Uterus (tissue), 2 donors: ENCODE measurements at regions not wholly inside any gene's neighbourhood (a gene's known extent, or its start where the extent isn't known, plus 50 kb on each side); places are given as distances from the start of the nearest gene placed in this dataset.

Experiments used
- POLR2A ChIP-seq, 2 donors: fragments of 450-650 bp; IDR thresholded peaks; one replicate each; pipeline ENCODE4 v1.6.1; 2016; ENCODE audit warnings: antibody characterized with exemption in 2 of 2, mild to moderate bottlenecking in 1 of 2, moderate library complexity in 1 of 2
- TF ChIP-seq, protein P1 (sequence below), 4 experiments: fragments of 200-600 bp in 2 of 4; fragments of 450-650 bp in 2 of 4; sonication (generic) in 2 of 4; IDR thresholded peaks; one replicate each; pipeline ENCODE4 v1.5.1; 2016 to 2019; ENCODE audit warnings: antibody characterized with exemption in 4 of 4, mild to moderate bottlenecking in 2 of 4, moderate library complexity in 1 of 4

DNA sequence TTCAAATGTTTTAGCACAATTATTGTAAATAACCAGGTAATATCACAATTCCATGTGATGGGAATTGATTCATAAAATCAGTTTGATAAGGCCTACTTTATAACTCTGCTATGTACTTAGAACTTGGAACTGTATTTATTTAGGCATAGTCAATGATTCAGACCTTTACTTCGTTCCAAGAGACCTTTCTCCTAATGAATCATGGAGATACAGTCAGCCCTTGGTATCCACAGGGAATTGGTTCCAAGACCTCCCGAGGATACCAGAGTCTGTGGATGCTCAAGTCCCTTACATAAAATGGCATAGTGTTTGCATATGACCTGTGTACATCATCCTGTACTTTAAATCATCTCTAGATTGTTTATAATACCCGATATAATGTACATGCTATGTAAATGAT lies 60.8 kb upstream of the UMPS start:
- no peak for TF ChIP-seq POLR2A (IDR thresholded peaks at IDR 0.05)
- TF ChIP-seq, protein P1, sequence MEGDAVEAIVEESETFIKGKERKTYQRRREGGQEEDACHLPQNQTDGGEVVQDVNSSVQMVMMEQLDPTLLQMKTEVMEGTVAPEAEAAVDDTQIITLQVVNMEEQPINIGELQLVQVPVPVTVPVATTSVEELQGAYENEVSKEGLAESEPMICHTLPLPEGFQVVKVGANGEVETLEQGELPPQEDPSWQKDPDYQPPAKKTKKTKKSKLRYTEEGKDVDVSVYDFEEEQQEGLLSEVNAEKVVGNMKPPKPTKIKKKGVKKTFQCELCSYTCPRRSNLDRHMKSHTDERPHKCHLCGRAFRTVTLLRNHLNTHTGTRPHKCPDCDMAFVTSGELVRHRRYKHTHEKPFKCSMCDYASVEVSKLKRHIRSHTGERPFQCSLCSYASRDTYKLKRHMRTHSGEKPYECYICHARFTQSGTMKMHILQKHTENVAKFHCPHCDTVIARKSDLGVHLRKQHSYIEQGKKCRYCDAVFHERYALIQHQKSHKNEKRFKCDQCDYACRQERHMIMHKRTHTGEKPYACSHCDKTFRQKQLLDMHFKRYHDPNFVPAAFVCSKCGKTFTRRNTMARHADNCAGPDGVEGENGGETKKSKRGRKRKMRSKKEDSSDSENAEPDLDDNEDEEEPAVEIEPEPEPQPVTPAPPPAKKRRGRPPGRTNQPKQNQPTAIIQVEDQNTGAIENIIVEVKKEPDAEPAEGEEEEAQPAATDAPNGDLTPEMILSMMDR (IDR thresholded peaks at IDR 0.05) = no peak
